ENCODE measurements at regions not wholly inside any gene's neighbourhood (a gene's known extent, or its start where the extent isn't known, plus 50 kb on each side); places are given as distances from the start of the nearest gene placed in this dataset.

GRCh38 chr14:85234156-85235025, 295.6 kb upstream of the FLRT2 start:
- POLR2A ChIA-PET = interaction anchor here (0.6 to 2.9 kb wide), 19 partner anchors 9 to 488 kb away, joined by 3 to 47 read pairs (median 4); partner anchors contain the start of gene FLRT2
- no peaks in the 10 kb centered on the region for H3K9me3 Mint-ChIP-seq (ENCODE audit: unreplicated experiment)
- intact Hi-C loops (cut with micrococcal nuclease) = loop anchor here (1.0 to 10.0 kb wide), 2 partner anchors 180 to 294 kb away; no protein-coding TSS in a partner anchor
- H3K4me3 Mint-ChIP-seq (ENCODE audit: unreplicated experiment) = peak overlapping the region; percentile 71
- no peak for TF ChIP-seq CTCF (IDR thresholded peaks at IDR 0.05; ENCODE audit: unreplicated experiment)
- DNase-seq (ENCODE audit: unreplicated experiment) = peak; percentile 56
- peak overlapping the region; percentile 75 for H3K27ac Mint-ChIP-seq (ENCODE audit: low read depth, unreplicated experiment)
- BruUV-seq (replicated peaks) = TSS peak; percentile 75
- peaks cover 10% of the 10 kb centered on the region for H3K36me3 Mint-ChIP-seq (ENCODE audit: insufficient read depth, unreplicated experiment)
- H3K27me3 Mint-ChIP-seq (ENCODE audit: insufficient read depth, unreplicated experiment) = no peaks in the 10 kb centered on the region
- H3K4me1 Mint-ChIP-seq (ENCODE audit: insufficient read depth, unreplicated experiment) = peaks cover 23% of the 10 kb centered on the region
- CTCF ChIA-PET = interaction anchor here (0.5 to 2.4 kb wide), 11 partner anchors 14 to 300 kb away, joined by 3 to 11 read pairs (median 3); no protein-coding TSS in a partner anchor

- Mint-ChIP-seq H3K27ac (ENCODE audit: low read depth, unreplicated experiment) (no peak overlapping the region), H3K4me1 (ENCODE audit: insufficient read depth, unreplicated experiment) (peaks cover 26% of the 10 kb centered on the region), H3K4me3 (ENCODE audit: unreplicated experiment) (no peak overlapping the region), H3K9me3 (ENCODE audit: unreplicated experiment) (no peaks in the 10 kb centered on the region), H3K36me3 (ENCODE audit: insufficient read depth, unreplicated experiment) (peaks cover 10% of the 10 kb centered on the region), H3K27me3 (ENCODE audit: insufficient read depth, unreplicated experiment) (no peaks in the 10 kb centered on the region)
- no TSS peak for BruUV-seq (replicated peaks)
- POLR2A ChIA-PET = no interaction called here
- intact Hi-C loops (cut with micrococcal nuclease) = loop anchor here (10.0 kb wide), 1 partner anchor 179 kb away; no protein-coding TSS in a partner anchor
- no peak for TF ChIP-seq CTCF (IDR thresholded peaks at IDR 0.05; ENCODE audit: unreplicated experiment)
- no peak for DNase-seq (ENCODE audit: unreplicated experiment)
- CTCF ChIA-PET = interaction anchor here (1.1 kb wide), 1 partner anchor 299 kb away, joined by 3 read pairs; no protein-coding TSS in a partner anchor
Observed at GRCh38 chr14:85235868-85236267, 294.1 kb upstream of the FLRT2 start.

GRCh38 chr14:85236296-85236695, 293.6 kb upstream of the FLRT2 start:
- Mint-ChIP-seq H3K27ac (ENCODE audit: low read depth, unreplicated experiment) (no peak overlapping the region), H3K36me3 (ENCODE audit: insufficient read depth, unreplicated experiment) (peaks cover 10% of the 10 kb centered on the region), H3K9me3 (ENCODE audit: unreplicated experiment) (no peaks in the 10 kb centered on the region), H3K4me3 (ENCODE audit: unreplicated experiment) (no peak overlapping the region), H3K4me1 (ENCODE audit: insufficient read depth, unreplicated experiment) (peaks cover 30% of the 10 kb centered on the region), H3K27me3 (ENCODE audit: insufficient read depth, unreplicated experiment) (no peaks in the 10 kb centered on the region)
- no peak for DNase-seq (ENCODE audit: unreplicated experiment)
- CTCF ChIA-PET = no interaction called here
- intact Hi-C loops (cut with micrococcal nuclease) = loop anchor here (10.0 kb wide), 1 partner anchor 179 kb away; no protein-coding TSS in a partner anchor
- POLR2A ChIA-PET = no interaction called here
- no TSS peak for BruUV-seq (replicated peaks)
- no peak for TF ChIP-seq CTCF (IDR thresholded peaks at IDR 0.05; ENCODE audit: unreplicated experiment)

GRCh38 chr14:85239791-85240190, 290.2 kb upstream of the FLRT2 start:
- TF ChIP-seq CTCF (IDR thresholded peaks at IDR 0.05; ENCODE audit: unreplicated experiment) = no peak
- DNase-seq (ENCODE audit: unreplicated experiment) = no peak
- ChIA-PET CTCF (no interaction called here), POLR2A (interaction anchor here (0.7 to 0.8 kb wide), 2 partner anchors 10 to 11 kb away, joined by 3 read pairs; no protein-coding TSS in a partner anchor)
- Mint-ChIP-seq H3K27me3 (ENCODE audit: insufficient read depth, unreplicated experiment) (no peaks in the 10 kb centered on the region), H3K27ac (ENCODE audit: low read depth, unreplicated experiment) (no peak overlapping the region), H3K4me1 (ENCODE audit: insufficient read depth, unreplicated experiment) (peaks cover 17% of the 10 kb centered on the region), H3K4me3 (ENCODE audit: unreplicated experiment) (no peak overlapping the region), H3K36me3 (ENCODE audit: insufficient read depth, unreplicated experiment) (peaks cover under 1% of the 10 kb centered on the region), H3K9me3 (ENCODE audit: unreplicated experiment) (no peaks in the 10 kb centered on the region)
- intact Hi-C loops (cut with micrococcal nuclease) = loop anchor here (10.0 kb wide), 1 partner anchor 175 kb away; no protein-coding TSS in a partner anchor
- no TSS peak for BruUV-seq (replicated peaks)
